ENCODE measurements at regions not wholly inside any gene's neighbourhood (a gene's known extent, or its start where the extent isn't known, plus 50 kb on each side); places are given as distances from the start of the nearest gene placed in this dataset.

GRCh38 chr6:81491454-81492101, 260.9 kb downstream of the TENT5A start:
- Histone ChIP-seq H3K4me2 (no peak overlapping the region), H3K27ac (no peak overlapping the region), H3K4me1 (no peaks in the 10 kb centered on the region), H3K4me3 (no peak overlapping the region), H3K9me3 (no peaks in the 10 kb centered on the region)
- no peak for ATAC-seq
- TF ChIP-seq ESRRA (IDR thresholded peaks at IDR 0.05; ENCODE audit: borderline replicate concordance, low read length) (no peak), CBX2 (IDR thresholded peaks at IDR 0.05; ENCODE audit: borderline replicate concordance, low read depth) (no peak)
- ChIA-PET POLR2A (no interaction called here), CTCF (no interaction called here)
- no peak for DNase-seq (ENCODE audit: low read depth in 1 of 2, low spot score in 1 of 2)
- FAIRE-seq: no peak

- CTCF ChIA-PET: no interaction called here
- 71% methylated on average over 1 of the region's 1 CpG for WGBS (ENCODE audit: missing lambda C conversion rate)
- ATAC-seq (no peak), DNase-seq (ENCODE audit: low read depth in 1 of 2, low spot score in 1 of 2) (peak in 1 of 2 experiments; percentile 4), FAIRE-seq (no peak)
- no peaks in the 10 kb centered on the region for H3K4me1 ChIP-seq
- H3K27ac ChIP-seq: no peak overlapping the region
- no peak overlapping the region for H3K4me3 ChIP-seq
- POLR2A ChIA-PET: no interaction called here
- H3K4me2 ChIP-seq: no peak overlapping the region
- H3K9me3 ChIP-seq: no peaks in the 10 kb centered on the region
- TF ChIP-seq BHLHE40 (IDR thresholded peaks at IDR 0.05; ENCODE audit: low read depth, low read length) (no peak), KDM5A (IDR thresholded peaks at IDR 0.05) (no peak), ZC3H11A (IDR thresholded peaks at IDR 0.05) (no peak), KDM1A (IDR thresholded peaks at IDR 0.05; ENCODE audit: low read depth) (no peak), NPAS2 (CRISPR knock-in tag; IDR thresholded peaks at IDR 0.05; ENCODE audit: borderline replicate concordance) (no peak), MAZ (IDR thresholded peaks at IDR 0.05; ENCODE audit: borderline replicate concordance, low read depth, low read length) (no peak), RFX5 (IDR thresholded peaks at IDR 0.05) (no peak), FOSL2 (IDR thresholded peaks at IDR 0.05) (no peak), FOSL2 (CRISPR knock-in tag; IDR thresholded peaks at IDR 0.05) (no peak), ZNF302 (CRISPR knock-in tag; IDR thresholded peaks at IDR 0.05) (no peak), POLR2AphosphoS2 (conservative IDR thresholded peaks at IDR 0.05; ENCODE audit: low read length) (no peak), NR3C1 (IDR thresholded peaks at IDR 0.05) (no peak)
These were observed 265.0 kb downstream of the TENT5A start for GRCh38 chr6:81487489-81487888.

GRCh38 chr6:81486234-81486633, 266.2 kb downstream of the TENT5A start:
- H3K4me1 ChIP-seq: no peaks in the 10 kb centered on the region
- WGBS (ENCODE audit: missing lambda C conversion rate): 5% methylated on average over 1 of the region's 1 CpG
- ChIA-PET POLR2A (no interaction called here), CTCF (no interaction called here)
- no peak overlapping the region for H3K4me2 ChIP-seq
- ATAC-seq: no peak
- no peaks in the 10 kb centered on the region for H3K9me3 ChIP-seq
- no peak for FAIRE-seq
- no peak for TF ChIP-seq JUN (IDR thresholded peaks at IDR 0.05)
- TF ChIP-seq CEBPB (IDR thresholded peaks at IDR 0.05): no peak
- no peak for TF ChIP-seq HMGXB4 (CRISPR knock-in tag; IDR thresholded peaks at IDR 0.05; ENCODE audit: borderline replicate concordance)
- TF ChIP-seq PHF8 (IDR thresholded peaks at IDR 0.05; ENCODE audit: borderline replicate concordance, low read depth): no peak
- no peak for TF ChIP-seq EHF (CRISPR knock-in tag; IDR thresholded peaks at IDR 0.05)
- TF ChIP-seq KDM1A (IDR thresholded peaks at IDR 0.05; ENCODE audit: low read depth): no peak
- no peak for TF ChIP-seq EP300 (IDR thresholded peaks at IDR 0.05)
- no peak for TF ChIP-seq BCL3 (IDR thresholded peaks at IDR 0.05)
- no peak for TF ChIP-seq SMC3 (IDR thresholded peaks at IDR 0.05)
- no peak for TF ChIP-seq HDAC2 (IDR thresholded peaks at IDR 0.05)
- no peak for TF ChIP-seq HOXB13 (CRISPR knock-in tag; IDR thresholded peaks at IDR 0.05; ENCODE audit: low read depth)
- no peak for TF ChIP-seq CBX2 (IDR thresholded peaks at IDR 0.05; ENCODE audit: borderline replicate concordance, low read depth)
- no peak for TF ChIP-seq SREBF2 (IDR thresholded peaks at IDR 0.05)
- no peak for TF ChIP-seq REST (IDR thresholded peaks at IDR 0.05)
- no peak for TF ChIP-seq TP53 (CRISPR knock-in tag; IDR thresholded peaks at IDR 0.05)
- no peak for TF ChIP-seq BHLHE40 (IDR thresholded peaks at IDR 0.05; ENCODE audit: low read depth, low read length)
- no peak for TF ChIP-seq RFX5 (IDR thresholded peaks at IDR 0.05)
- DNase-seq (ENCODE audit: low read depth in 1 of 2, low spot score in 1 of 2): no peak
- no peak overlapping the region for H3K4me3 ChIP-seq
- H3K27ac ChIP-seq: no peak overlapping the region
